Anterior cingulate cortex (tissue), 58 donors: ENCODE measurements at regions not wholly inside any gene's neighbourhood (a gene's known extent, or its start where the extent isn't known, plus 50 kb on each side); places are given as distances from the start of the nearest gene placed in this dataset.

Experiments
- DNase-seq, 58 donors: peaks; one replicate each; lab custom pipeline; 2025; lab: John Stamatoyannopoulos, UW

GRCh38 chr4:145348291-145348690 is 133.4 kb upstream of the SMAD1 start:
- DNase-seq: peak in 3 of 58 donors; percentile 3 to 11 (median 4)

DNA sequence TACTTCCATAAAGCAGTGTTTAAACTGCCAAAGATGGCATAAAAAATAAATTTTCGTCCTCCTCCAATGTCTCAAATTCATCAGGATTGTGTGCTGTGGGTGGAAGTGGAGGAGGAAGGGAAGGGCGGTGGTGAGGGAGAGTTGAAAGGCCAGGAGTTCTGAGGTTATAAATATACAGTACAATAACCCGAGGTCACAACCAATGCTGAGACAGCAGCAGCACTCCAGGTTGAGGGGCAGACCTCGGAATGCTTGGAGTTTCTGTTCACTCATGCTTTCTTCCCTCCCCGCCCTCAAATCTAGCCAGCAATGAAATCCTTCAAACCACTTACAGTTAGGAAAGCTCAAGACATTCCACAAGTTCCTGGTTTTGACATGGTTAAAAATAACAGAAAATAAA is 134.0 kb upstream of the SMAD1 start:
- DNase-seq: peak in 1 of 58 donors; percentile 19

GRCh38 chr4:145346081-145346480 is 135.6 kb upstream of the SMAD1 start:
- no peak for DNase-seq

DNA sequence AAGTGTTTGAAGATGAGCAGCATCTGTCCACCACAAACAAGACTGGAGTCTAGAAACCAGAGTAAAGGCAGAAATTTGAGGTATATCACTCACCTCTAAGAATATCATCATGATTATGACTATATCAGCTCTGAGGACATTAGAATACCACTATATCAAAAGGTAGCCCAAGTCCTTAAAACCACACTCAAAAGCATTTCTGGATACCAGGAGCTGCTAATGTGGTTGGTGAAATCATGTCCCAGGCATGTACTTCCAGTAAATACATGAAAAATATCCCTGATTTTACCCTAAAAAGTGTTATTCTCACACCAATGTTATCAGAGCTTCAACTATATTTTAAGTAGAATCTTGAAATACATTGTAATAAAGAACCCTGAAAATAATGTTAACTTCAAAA is 136.3 kb upstream of the SMAD1 start:
- DNase-seq: no peak

- no peak for DNase-seq
Measured at GRCh38 chr4:145341381-145341780, 140.3 kb upstream of the SMAD1 start.

DNA sequence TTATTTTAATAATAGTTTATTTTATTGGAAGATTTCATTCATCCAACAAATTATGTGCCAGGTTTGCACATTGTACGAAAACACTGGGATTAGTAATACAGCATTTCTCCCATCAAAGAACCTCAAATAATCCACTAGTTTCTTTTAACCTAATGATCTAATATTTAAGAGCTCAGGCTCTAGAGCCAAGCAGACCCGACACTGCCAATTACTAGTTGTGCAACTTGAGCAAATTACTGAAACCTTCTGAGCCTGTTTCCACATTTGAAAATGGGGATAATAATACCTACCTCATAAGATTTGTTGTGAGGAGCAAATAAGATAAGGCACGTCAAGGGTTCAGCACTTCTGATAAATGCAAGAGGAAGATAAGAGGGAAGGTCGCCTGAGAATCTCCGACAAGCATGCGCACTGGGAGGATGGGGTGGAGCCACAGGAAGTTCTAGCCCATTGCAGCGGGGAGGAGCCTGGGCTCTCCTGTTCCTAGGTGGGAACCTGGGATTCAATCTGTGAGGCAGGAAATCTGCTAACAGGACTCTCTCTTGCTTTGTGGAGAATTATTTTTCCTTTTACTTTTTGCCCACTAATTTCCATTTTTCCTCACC is 141.5 kb upstream of the SMAD1 start:
- DNase-seq: no peak

- no peak for DNase-seq
Measured at GRCh38 chr4:145339075-145339725, 142.5 kb upstream of the SMAD1 start.

DNA sequence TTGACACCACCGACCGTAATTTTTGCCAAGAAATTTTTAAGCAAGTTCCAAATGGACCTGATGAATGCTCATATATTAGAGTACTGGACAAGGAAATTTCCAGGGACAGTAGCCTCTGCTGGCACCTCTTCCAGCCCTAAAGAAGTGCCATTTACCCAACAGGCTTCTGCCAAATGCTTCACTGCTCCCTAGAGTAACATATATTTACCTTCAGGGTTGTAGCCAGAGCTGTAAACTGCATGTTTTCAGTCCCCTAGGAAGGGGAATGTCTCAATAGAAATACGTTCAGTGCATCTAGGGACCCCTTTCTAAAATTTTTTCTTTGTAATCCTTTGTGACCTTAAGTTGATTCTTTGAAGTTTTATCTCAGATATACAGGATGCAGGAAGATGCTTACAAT is 143.1 kb upstream of the SMAD1 start:
- no peak for DNase-seq

DNA sequence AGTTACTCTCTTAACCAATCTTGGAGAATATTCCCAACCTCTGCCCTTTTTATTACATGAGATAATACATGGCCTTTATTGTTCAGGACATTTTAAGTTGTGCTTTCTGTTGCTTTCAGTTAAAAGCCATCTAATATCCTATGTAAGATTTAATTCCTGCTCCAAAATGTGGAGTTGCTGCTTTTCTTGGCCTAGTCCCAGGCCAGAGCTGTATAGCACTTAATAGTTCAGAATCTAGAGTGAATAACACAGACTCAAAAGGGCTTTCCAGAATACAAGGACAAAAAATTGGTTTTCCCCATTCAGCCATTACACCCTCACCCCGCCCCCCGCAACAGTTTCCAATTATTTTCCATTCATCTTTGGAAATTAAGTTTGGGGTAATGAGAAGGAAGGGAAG is 144.3 kb upstream of the SMAD1 start:
- no peak for DNase-seq

GRCh38 chr4:145333786-145334185 is 147.9 kb upstream of the SMAD1 start:
- no peak for DNase-seq

- DNase-seq: no peak
Measured at GRCh38 chr4:145326491-145326890, 146.1 kb upstream of the OTUD4 start.

GRCh38 chr4:145324161-145324560 is 143.8 kb upstream of the OTUD4 start:
- no peak for DNase-seq

DNA sequence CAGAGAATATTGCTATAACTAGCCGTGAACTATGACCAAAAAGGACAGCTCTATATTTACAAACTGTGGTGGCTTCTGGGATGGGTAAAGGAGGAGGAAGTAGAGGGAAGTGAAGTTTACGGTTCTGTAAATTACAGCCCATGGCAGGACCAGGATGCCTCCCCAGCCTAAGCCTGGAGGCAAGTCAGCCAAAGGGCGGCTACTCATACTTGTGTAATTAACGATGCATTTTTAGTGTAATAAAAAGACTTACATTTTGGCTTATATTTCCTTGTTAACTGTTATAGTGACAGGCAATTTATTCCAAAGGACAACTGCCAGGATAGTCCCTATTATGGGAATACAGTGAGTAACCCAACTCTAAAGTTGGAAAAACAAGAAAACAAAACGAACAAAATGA is 139.9 kb upstream of the OTUD4 start:
- DNase-seq: no peak

- DNase-seq: no peak
Measured at GRCh38 chr4:145319751-145320150, 139.4 kb upstream of the OTUD4 start.

DNA sequence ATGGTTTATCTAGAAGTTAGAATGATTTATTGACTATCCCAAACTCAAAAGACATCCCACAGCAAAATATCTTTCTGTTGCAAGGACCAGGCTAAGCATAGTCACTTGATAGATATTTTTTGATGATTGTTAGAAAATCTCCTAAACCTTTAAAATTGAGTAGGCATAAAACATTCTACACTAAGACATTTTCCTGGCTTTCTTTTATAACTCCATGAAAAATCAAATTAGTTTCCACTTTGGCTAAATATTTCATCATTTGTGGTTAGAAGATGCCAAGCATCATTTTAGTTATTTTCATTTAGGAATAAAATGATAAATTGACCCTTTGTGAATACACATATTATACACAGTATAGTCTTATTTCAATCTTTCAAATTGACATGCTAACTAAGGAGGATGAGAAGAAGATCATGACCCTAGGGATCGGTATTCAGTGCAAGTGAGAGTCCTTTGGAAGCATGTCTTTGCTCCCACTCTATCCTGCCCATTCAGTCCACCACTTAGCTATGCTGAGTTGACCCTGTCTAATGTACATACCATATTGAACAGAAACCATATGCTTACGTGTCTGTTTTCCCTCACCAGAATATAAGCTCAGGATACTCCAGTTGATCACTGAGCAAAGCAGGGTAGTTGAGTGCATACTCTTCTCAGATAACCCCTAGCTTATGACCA is 136.6 kb upstream of the OTUD4 start:
- DNase-seq: no peak

GRCh38 chr4:145315811-145316225 is 135.4 kb upstream of the OTUD4 start:
- no peak for DNase-seq

GRCh38 chr4:145308598-145308997 is 128.2 kb upstream of the OTUD4 start:
- DNase-seq: no peak

DNA sequence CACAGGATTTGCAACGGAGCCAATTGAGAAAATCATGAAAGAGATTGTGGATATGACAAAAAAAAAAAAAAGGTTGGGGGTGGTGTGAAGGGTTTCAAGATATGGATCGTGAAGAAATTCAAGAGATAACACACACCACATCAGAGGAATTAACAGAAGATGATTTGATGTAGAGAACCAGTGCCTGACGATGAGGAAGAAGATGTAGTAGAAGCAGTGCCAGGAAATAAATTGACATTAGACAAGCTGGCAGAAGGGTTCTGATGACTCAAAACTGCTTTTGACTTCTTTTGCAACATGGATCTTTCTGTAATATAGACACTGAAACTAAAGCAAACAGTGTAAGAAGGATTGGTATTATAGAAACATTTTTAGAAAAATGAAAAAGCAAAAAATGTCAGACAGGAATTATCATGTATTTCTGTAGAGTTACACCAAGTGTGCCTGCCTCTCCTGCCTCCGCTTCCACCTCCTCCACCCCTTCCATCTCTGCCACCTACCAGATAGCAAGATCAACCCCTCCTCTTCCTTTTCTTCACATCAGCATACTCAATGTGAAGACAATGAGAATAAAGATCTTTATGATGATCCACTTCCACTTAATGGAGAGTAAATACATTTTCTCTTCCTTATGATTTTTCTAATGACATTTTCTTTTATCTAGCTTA is 127.5 kb upstream of the OTUD4 start:
- peak in 2 of 58 donors; percentile 2 to 4 for DNase-seq

GRCh38 chr4:145307120-145307519 is 126.7 kb upstream of the OTUD4 start:
- no peak for DNase-seq

DNA sequence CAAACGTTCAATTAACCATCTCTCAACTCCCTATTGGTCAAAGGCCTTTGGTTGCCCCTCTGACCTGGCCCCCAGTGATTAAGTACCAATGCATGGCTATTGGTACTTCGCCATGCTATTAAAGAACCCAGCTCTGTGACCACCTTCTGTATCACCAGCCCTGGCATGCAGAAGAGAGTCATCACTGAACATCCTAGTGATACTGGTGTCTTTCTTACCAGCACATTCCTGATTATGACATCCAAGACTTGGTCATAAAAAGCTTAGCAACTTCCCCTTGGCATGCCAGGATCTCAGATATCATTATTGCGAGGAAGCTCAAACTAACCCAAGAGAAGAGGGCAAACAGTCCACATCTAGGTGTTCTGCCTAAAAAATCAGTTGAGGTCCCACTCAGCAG is 122.3 kb upstream of the OTUD4 start:
- no peak for DNase-seq

DNA sequence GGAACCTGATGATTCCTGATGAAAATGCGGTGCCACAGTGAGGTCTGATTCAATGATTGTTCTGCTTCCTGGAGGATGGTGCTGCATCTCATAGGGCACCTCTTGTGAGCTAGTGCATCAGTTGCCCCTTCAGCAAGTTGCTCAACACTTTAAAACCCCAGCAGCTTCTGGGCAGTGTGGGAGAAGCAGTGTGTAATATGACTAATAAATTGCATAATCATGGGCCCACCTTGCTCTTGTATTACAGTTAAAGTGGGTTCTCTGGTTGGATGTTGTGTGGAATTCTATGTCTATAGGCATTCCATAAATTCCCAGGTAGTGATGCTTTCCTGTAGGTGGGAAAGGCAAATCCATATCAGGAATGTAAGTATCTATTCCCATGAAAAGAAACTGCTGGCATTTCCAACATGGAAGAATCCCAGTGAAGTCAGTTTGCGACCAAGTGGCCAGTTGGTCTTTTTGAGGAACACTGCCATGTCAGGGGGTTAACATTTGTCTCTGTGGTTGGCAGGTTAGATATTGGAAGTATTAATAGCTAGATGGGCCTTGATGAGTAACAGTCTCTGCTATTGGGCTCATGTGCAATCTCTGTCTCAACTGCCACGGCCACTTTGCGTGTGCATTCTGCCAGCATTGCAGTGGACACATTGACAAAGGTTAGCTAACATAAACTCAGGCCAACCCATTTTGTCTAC is 121.1 kb upstream of the OTUD4 start:
- no peak for DNase-seq
